ENCODE measurements at regions not wholly inside any gene's neighbourhood (a gene's known extent, or its start where the extent isn't known, plus 50 kb on each side); places are given as distances from the start of the nearest gene placed in this dataset.

DNA sequence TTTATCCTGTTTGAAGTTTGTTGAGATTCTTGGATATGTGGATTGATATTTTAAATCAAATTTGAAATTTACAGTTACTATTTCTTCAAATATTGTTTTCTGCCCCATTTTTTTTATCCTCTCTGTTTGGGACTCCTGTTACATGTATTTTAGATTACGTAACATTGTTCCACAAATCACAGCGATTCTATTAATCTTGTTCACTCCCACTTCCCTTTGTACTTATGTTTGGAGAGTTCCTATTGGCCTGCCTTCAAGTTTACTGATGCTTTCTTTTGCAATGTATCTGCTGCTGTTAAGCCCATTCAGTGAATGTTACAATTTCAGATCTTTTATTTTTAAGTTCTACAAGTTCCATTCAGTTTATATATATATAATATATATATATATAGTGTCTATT lies 288.3 kb upstream of the TNRC6C start:
- DNase-seq: peak; percentile 29

DNA sequence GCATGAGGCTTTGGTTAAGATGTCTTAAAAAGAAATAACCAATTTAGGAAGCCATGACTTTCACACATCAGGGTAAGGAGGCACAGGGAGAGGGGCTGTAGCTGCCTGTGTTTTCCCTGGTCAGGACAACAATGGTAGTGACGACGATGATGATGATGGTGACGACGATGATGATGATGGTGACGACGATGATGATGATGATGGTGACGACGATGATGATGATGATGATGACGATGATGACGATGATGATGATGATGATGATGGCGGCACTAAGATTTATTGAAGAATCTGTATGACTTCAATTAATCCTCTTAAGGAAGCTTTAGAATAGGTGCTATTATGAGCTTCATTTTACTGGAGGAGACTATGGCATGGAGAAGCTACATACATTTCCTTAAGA lies 284.1 kb upstream of the TNRC6C start:
- no peak for DNase-seq

DNA sequence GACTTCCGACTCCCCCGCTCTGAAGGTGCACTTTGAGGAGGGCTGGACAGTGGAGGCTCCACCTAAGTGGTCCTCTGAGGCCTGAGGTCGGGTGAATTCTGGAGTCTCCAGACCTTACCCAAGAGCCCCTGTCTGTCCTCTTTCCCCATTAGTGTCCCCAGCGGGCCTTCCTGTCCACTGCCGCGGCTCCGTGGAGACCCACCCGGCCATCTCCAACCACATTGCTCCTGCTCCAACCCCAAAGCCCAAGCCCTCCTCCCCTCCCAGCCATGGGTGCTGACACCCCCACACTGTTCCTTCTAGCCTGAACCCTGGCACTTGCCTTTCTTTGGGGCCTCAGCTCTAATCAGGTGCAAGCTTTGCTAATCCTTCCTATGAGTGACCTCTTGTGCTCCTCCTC lies 283.1 kb upstream of the TNRC6C start:
- DNase-seq: no peak

DNA sequence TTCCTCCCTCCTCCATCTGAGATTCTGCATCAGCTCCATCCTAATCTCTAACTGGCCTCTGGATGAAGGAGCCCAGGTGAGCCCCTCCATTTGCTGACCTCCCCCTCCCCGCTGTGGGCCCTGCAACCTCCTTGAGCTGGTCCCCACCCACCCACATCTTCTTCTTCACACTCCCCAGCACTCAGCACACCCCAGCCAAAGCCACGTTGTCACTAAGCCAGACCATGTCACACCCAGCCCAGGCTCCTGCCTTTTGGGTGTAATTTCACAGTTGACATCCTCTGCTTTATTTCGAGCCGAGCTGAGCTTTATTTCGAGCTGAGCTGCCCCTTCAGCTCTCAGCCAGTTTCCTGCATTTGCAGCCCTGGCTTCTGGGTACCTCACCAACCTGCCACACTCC lies 282.7 kb upstream of the TNRC6C start:
- DNase-seq: no peak

DNA sequence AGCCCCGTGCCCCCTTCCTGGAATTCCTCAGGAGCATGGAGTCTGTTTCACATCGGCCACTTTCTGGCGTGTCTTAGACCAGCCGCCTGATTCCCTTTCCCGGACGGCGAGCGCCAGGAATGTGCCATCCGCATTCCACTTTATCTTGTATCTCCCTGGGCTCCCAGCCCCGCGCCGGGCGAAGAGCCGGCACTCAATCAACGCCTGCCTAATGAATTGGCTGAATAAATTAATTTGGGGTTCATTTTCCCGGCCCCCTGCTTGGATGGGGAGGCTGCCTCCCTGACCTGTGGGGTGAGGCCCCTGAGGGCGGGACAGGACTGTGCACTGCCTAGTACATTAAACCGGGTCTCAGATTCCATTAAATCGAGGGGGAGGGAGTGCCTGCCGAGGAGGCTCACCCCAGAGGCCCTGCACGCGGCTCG lies 282.3 kb upstream of the TNRC6C start:
- DNase-seq: no peak

DNA sequence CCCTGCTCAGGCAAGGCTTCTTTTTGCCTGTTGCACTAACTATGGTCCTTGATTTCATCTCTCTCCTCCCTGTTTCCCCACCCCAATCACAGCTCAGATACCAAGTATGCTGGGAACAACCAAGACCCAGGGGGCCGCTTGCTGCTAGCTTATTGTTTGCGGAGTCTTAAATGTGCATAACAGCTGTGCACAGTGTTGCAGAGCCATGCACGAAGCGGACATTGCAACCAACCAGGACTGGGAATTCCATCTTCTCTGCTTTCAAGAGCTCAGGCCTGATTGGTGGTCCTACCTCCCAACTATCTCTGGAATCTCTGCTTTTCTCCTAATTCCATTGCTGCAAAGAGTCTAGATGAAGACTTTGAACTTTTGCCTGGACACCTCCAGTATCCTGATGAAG lies 281.3 kb upstream of the TNRC6C start:
- no peak for DNase-seq

DNA sequence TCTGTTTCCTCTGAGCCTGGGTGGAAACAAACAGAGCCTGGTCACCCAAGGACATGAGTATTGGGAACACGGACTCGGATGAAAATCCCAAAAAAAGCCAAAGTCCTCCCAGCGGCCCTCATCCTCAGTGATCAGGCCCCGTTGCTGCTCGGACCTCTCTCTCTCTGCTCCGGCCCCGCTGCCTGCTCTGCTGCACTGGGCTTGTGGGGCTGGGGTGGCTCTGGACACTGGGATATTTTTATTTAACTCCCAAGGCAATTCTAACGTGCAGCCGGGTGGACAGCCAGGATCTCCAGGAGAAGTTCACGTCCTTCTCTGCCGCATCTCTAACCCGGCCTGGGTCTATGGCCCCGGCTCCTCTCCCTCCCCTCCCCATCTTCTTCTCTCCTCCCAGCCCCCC lies 280.9 kb upstream of the TNRC6C start:
- DNase-seq: no peak

DNA sequence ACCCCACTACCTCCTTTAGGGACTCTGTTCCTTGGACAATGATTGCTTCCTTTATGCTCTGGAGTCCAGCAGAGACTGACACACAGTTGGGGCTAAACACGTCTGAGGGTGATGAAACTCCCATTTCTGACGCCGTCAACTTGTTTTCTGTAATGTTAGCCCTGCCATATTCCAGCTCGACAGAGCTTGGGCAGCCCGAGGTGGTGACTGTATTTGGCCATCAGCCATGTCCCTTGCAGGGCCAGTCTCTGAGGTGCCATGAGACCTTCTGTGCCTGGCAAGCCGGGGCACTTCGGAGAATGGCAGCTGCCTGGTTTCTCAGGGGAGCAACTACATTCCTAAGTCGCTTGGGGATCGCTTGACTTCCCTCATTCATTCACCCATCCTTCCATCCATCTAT lies 278.9 kb upstream of the TNRC6C start:
- no peak for DNase-seq

DNA sequence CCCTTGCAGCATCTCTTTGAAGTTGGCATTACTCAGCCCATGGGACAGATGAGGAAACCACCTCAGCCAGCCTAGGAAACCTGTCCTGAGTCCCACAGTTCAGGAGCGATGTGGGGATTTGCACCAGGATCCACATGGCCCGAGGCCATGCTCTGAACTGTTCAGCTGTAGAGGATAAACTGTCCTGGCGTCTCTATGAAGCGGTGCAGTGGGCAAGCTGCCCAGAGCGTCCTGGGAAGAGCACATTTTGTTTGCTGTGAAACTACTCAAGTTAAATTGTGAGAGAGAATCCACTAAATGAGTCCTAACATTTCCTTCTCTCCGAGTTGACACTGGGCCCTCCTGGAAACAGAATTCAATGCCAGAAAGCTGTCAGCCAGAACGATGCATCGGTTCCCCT lies 276.6 kb upstream of the TNRC6C start:
- DNase-seq: no peak

DNA sequence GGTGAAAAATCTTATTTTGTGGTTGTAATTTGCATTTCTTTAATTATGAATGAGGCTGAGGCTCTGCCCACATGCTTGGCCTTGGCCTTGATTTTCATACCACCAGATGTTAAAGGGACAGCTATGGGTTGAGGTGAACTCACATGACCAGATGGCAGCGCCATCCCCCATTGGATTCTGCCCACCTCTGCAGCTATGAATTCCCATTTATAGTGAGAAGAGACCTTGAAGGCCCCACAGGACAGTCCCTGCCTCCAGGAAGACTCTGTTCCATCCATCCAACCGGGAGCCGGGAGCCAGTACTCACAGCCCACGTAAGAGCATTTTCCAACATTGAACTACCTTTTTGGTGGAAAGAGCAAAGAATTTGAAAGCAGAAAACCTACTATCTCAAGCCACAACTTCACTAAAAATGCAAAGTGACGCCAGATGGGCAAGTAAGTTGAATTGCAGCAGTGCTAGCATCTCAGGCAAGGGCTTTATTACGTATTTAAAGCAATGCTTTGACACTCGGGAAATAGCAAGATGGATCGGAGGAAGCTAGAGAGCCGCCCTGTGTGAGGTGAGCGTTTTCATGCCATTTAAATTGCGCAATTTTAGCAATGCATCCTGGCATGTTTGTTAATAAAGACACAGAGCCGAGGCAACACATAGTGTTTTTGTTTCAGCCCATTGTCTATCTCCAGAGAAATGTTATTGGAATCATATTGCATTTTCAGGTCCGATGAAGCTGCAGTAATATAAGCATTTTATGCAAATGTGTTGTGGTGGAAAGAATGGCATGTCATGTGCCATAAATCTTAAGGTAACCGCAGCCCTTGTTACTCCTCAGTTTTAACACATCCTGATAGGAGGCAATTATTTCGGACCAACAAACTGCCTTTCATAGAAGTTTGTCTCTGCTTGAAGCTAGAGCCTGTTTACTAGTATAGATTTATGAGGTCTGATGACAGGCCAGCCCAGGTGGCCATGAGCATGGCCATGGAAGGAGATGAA lies 273.4 kb upstream of the TNRC6C start:
- no peak for DNase-seq

DNA sequence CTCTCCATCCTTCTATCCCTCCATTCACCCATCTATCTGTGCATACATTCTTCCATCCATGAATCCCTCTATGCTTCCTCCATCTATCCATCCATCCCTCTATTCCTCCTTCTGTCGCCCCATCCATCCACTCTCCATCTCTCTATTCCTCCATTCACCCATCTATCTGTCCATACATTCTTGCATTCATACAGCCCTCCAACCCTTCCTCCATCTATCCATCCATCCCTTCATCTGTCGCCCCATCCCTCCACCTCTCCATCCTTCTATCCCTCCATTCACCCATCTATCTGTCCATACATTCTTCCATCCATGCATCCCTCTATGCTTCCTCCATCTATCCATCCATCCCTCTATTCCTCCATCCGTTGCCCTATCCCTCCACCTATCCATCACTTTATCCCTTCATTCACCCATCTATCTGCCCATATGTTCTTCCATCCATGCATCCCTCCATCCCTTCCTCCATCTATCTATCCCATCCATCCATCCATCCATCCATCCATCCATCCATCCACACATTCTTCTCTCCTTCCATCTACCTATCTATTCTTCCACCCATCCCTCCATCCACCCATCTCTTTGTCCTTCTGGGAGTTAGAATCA lies 272.5 kb upstream of the TNRC6C start:
- no peak for DNase-seq

DNA sequence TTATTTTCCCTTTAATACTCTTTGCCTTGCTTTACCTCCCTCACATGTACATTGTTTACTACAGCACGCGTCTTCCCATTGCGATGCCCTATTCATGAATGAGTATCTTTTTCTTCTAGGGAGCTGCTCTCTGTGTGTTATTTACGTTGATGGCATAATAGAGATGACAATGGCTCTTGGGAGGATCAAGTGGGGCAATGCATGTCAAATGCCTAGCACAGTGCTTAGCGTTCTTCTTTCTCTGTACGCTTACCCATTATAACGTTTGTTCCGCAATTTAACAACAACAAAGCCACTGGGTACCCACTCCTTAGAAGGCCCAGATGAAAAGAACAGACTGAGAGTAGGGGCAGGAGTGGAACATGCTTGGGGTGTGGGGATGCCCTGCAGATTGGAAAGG lies 271.6 kb upstream of the TNRC6C start:
- DNase-seq: no peak

DNA sequence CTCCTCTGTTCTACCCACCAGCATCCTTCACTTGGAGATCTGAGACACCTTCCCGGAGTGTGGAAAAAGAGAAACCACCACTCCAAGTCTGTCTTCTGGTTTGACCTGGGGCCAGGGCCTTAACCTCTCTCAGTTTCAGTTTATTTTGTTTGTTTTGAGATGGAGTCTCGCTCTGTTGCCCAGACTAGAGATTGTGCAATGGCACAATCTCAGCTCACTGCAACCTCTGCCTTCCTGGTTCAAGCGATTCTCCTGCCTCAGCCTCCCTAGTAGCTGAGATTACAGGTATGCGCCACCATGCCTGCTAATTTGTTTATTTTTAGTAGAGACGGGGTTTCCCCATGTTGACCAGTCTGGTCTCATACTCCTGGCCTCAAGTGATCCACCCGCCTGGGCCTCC lies 271.1 kb upstream of the TNRC6C start:
- no peak for DNase-seq

DNA sequence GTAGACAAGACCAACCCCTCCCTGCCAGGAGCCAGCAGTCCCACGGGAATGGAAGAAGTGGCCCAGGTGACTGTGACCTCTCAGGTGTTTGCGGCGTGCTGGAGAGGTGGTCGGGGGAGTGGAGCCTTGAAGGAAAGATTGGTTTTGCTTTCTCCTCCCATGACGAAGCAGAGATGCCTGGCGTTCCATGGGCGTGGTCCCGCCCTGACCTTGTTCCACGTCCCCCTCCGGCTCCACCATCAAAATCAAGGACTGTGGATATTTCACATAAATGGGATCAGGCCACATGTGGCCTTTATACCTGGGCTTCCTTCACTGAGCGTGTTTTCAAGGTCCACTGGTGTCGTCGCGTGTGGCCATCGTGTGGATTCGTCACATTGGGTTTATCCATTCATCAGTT lies 270.6 kb upstream of the TNRC6C start:
- no peak for DNase-seq

DNA sequence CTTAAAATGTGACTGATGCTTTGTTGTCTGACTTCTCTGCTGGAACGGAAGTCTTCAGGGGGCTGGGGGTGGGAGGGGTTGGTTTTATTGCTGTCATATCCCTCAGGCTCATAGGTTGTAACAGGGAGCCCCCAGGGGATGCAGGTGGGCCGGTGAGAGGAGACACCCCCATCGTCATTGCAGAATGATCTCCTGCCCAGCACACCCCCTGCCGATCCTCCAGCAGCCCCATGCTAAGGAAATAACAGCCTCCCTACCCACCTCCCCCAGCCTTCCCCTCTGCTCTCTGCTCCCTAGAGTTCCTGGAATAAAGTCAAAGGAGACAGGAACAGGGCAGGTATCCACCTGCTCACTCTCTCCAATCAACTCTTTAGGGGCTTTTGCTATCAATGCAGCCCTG lies 270.1 kb upstream of the TNRC6C start:
- no peak for DNase-seq

DNA sequence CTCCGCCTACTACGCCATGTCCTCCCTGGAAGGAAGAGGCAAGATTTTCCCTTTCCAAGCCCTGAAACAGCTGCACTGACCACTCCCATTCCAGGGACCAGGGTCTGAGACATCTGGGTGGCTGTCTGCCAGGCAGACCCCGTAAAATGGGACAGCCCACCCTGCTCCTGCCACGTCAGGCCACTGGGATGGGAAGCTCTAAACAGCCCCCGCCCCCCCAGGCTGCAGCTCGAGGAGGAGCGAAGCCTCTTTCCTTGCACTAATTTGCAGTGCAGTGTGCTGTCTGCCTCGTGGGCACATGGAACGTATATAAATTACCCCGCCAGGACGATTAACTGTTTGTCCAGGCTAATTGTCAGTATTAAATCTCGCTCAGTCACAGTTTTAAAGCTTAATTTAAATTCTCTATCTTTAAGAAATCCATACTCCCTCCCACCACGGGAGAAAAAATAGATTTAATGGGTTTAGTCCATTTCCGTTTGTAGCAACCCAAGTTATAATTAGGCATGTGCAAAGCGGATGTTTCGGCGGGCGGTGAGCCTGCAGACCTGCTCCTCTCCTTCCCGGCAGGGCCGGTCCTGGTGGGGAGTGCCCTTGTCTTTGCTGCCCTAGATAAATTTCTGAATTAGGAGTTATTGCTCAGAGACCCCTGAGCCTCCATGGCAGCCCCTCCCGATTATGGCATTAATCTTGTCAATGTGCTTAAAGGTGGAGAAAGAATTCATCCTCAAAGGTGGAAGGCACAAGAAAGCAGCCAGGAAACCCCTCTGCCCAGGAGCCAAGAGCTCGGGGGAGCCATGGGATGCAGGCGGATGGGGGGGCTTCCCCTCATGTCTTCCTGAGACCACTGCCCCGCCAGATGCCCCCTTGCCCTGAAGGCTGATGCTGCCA lies 268.0 kb upstream of the TNRC6C start:
- peak; percentile 2 for DNase-seq

DNA sequence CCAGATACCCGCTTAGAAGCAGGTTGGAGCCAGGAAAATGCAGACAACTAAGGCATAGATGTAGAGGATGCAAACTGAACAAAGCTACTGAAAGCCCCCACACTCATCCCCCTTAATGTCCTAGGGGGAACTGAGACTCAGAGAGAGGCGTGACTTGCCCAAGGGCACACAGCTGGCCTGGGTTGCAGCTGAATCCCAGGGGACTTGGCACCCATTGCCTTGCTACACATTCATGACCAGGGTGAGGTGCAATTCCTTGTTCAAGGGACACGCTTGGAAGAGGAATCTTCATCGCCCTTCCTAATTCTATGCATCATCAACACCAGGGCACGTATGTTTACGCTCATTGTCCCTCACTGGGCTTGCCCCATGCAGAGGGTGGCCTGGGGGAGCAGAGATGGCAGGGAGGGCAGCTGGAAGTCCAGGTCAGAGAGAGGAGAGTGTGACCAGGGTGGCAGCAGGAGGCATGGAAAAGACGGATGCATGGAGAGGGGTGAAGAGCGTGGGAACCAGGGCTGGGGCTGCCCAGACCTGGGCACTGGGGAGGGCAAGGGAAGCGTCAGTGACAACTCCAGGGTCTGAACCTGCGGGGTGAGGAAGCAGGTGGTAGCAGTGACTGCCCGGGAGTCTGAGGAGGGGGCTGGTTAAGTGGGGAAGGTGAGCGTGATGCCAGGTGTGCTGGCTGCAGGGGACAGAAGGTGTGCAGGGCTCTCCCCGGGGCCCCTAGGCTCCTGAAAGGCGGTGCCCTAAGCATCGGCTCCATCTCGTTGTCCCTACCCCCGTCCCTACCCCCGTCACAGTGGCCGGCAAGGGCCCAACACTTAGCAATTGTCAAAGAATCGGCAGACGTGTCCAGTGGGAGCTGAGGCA lies 267.1 kb upstream of the TNRC6C start:
- DNase-seq: no peak

DNA sequence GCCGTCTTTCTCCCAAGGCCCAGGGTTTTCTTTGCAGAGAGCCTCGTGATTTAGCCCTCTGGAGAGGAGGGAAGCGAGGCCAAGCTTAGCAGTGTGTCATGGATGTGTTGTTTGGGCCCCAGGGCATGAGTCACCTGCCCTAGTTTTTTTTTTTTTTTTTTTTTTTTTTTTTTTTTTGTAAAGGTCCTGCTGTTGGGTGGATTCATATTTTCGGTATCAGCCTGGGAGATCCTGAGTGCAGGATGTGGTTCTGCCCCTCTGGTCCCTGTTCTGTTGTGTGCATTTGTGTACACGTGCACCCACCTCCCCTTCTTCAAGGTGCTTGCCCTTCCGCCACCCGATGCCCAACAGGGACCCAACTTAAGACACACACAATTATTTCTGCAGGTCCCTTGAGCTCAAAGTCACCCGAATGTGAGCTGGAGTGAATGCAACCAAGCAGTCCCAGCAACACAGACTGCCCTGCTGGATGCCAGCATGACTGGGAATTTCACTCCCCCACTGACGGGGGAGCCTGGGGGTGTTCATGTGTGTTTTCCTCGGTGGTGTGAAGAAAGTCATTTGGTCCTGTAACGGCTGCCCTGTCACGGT lies 265.8 kb upstream of the TNRC6C start:
- DNase-seq: peak; percentile 3

DNA sequence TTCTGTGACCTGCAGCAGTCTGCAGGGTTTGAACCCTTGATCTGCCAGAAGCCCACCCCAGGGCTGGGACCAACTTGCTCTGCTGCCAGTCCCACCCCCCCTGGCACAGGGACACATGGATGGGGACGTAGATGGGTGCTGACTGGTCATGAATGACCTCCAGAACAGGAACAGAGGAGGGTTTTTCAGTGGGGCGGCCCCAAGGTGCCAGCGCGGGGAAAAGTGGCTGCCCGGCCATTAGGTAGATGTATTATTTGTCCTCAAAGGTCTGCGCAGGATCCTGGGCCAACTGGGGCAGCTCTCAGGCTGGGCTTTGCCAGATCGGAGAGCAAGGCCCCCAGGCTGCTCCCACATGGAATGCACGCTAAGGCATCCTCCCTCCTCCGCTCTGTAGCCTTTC lies 265.2 kb upstream of the TNRC6C start:
- DNase-seq: no peak

DNA sequence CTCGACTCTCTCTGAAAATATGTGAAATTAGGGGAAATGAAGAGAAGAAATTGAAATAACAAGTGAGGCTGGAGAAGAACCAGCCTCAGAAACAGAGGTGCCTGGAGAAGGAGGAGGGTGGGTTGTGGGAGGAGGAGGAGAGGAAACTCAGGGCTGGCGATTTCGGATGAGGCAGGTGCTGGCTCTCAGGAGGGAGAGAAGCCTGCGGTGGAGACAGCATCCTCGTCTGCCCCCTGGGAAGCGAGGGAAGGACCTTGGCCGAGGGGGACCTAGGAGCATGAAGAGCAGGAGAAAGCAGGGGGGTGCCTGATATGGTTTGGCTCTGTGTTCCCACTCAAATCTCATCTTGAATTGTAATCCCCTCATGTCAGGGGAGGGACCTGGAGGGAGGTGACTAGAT lies 264.7 kb upstream of the TNRC6C start:
- no peak for DNase-seq

DNA sequence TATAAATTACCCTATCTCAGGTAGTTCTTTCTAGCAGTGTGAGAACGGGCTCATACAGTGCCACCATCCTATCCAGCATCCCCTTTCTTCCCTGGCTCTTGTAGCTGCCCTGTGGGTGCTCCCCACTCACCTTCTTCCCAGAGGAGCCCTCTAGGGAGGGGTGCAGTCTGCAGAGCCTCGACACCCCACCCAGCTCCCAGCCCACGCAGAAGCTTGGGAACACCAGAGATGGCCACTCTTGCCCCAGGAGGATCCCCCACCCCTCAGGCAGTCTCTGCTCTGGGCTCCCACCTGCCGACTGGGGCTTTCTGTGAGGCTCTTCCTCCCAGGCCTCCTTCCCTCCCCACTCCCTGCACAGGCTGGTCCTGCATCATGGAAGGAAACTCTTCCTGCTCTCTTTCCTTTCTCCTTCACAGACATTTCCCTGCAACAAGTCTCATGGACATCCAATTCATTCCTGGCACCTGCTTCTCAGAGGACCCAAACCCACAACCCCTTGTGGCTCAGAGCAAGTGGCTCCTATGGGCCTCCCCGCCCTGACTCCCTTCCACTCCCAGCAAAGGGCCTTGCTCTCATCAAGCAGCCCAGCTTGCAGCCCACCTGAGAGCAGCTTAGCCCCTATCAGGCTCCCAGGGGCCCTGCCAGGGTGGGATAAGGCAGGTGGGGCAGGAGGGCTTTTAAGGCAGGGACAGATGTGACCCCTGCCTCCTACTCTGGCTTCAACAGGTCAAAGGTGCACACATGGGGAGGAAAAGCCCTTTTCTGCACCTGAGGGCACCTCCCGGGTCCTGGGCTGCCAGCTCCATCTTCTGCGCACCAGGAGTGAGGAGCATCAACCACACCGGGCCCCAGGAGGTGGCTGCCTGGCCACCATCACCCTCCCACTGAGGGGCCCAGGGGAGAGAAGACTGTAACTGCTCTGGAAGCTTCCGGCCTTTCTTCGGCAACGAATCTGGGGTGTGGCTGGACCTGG lies 263.8 kb upstream of the TNRC6C start:
- DNase-seq: no peak
